ENCODE measurements at regions not wholly inside any gene's neighbourhood (a gene's known extent, or its start where the extent isn't known, plus 50 kb on each side); places are given as distances from the start of the nearest gene placed in this dataset.
"Not testable (repeated sequence)": the region's sequence is repeated elsewhere in the genome, so short reads cannot be mapped to it uniquely, and the experiment has no call there.

GRCh38 chr6:16832043-16832567 lies 70.8 kb upstream of the ATXN1 start:
- no peak overlapping the region for H3K4me3 ChIP-seq (ENCODE audit: low read depth, low read length)
- WGBS: 81% methylated on average over 5 of the region's 5 CpGs
- no peak for DNase-seq (ENCODE audit: extremely low spot score)
- no peak overlapping the region for H3K27ac ChIP-seq (ENCODE audit: low read depth)
- no peaks in the 10 kb centered on the region for H3K36me3 ChIP-seq (ENCODE audit: insufficient read depth)
- H3K4me1 ChIP-seq (ENCODE audit: insufficient read depth): no peaks in the 10 kb centered on the region

GRCh38 chr6:16831136-16831535 lies 69.9 kb upstream of the ATXN1 start:
- Histone ChIP-seq H3K4me1 (ENCODE audit: insufficient read depth) (no peaks in the 10 kb centered on the region), H3K27ac (ENCODE audit: low read depth) (no peak overlapping the region), H3K4me3 (ENCODE audit: low read depth, low read length) (no peak overlapping the region), H3K36me3 (ENCODE audit: insufficient read depth) (no peaks in the 10 kb centered on the region)
- DNase-seq (ENCODE audit: extremely low spot score): no peak
- whole genome bisulfite sequencing: 79% methylated on average over 8 of the region's 8 CpGs

- no peak for DNase-seq (ENCODE audit: extremely low spot score)
- Histone ChIP-seq H3K4me1 (ENCODE audit: insufficient read depth) (no peaks in the 10 kb centered on the region), H3K4me3 (ENCODE audit: low read depth, low read length) (no peak overlapping the region), H3K36me3 (ENCODE audit: insufficient read depth) (no peaks in the 10 kb centered on the region), H3K27ac (ENCODE audit: low read depth) (no peak overlapping the region)
- 92% methylated on average over 2 of the region's 2 CpGs for WGBS
Measured at GRCh38 chr6:16828058-16828457, 66.8 kb upstream of the ATXN1 start.

GRCh38 chr6:16827627-16828026 lies 66.4 kb upstream of the ATXN1 start:
- WGBS: 89% methylated on average over 2 of the region's 2 CpGs
- Histone ChIP-seq H3K4me3 (ENCODE audit: low read depth, low read length) (no peak overlapping the region), H3K4me1 (ENCODE audit: insufficient read depth) (no peaks in the 10 kb centered on the region), H3K36me3 (ENCODE audit: insufficient read depth) (no peaks in the 10 kb centered on the region), H3K27ac (ENCODE audit: low read depth) (no peak overlapping the region)
- DNase-seq (ENCODE audit: extremely low spot score): no peak

GRCh38 chr6:16825784-16826183 lies 64.5 kb upstream of the ATXN1 start:
- WGBS: 93% methylated on average over 6 of the region's 6 CpGs
- no peaks in the 10 kb centered on the region for H3K4me1 ChIP-seq (ENCODE audit: insufficient read depth)
- no peak overlapping the region for H3K4me3 ChIP-seq (ENCODE audit: low read depth, low read length)
- no peak for DNase-seq (ENCODE audit: extremely low spot score)
- no peaks in the 10 kb centered on the region for H3K36me3 ChIP-seq (ENCODE audit: insufficient read depth)
- no peak overlapping the region for H3K27ac ChIP-seq (ENCODE audit: low read depth)

GRCh38 chr6:16824845-16825685 lies 63.8 kb upstream of the ATXN1 start:
- WGBS: 79% methylated on average over 10 of the region's 10 CpGs
- Histone ChIP-seq H3K4me1 (ENCODE audit: insufficient read depth) (no peaks in the 10 kb centered on the region), H3K4me3 (ENCODE audit: low read depth, low read length) (no peak overlapping the region), H3K27ac (ENCODE audit: low read depth) (no peak overlapping the region), H3K36me3 (ENCODE audit: insufficient read depth) (no peaks in the 10 kb centered on the region)
- DNase-seq (ENCODE audit: extremely low spot score): no peak

GRCh38 chr6:16823718-16824352 lies 62.6 kb upstream of the ATXN1 start:
- WGBS: 98% methylated on average over 2 of the region's 2 CpGs
- DNase-seq (ENCODE audit: extremely low spot score): no peak
- Histone ChIP-seq H3K36me3 (ENCODE audit: insufficient read depth) (no peaks in the 10 kb centered on the region), H3K4me1 (ENCODE audit: insufficient read depth) (no peaks in the 10 kb centered on the region), H3K27ac (ENCODE audit: low read depth) (no peak overlapping the region), H3K4me3 (ENCODE audit: low read depth, low read length) (no peak overlapping the region)

GRCh38 chr6:16822975-16823717 lies 61.9 kb upstream of the ATXN1 start:
- Histone ChIP-seq H3K4me3 (ENCODE audit: low read depth, low read length) (no peak overlapping the region), H3K36me3 (ENCODE audit: insufficient read depth) (no peaks in the 10 kb centered on the region), H3K4me1 (ENCODE audit: insufficient read depth) (no peaks in the 10 kb centered on the region), H3K27ac (ENCODE audit: low read depth) (no peak overlapping the region)
- 85% methylated on average over 8 of the region's 8 CpGs for WGBS
- DNase-seq (ENCODE audit: extremely low spot score): no peak

GRCh38 chr6:16822529-16822928 lies 61.3 kb upstream of the ATXN1 start:
- H3K27ac ChIP-seq (ENCODE audit: low read depth): no peak overlapping the region
- 78% methylated on average over 2 of the region's 2 CpGs for WGBS
- H3K4me3 ChIP-seq (ENCODE audit: low read depth, low read length): no peak overlapping the region
- no peaks in the 10 kb centered on the region for H3K4me1 ChIP-seq (ENCODE audit: insufficient read depth)
- H3K36me3 ChIP-seq (ENCODE audit: insufficient read depth): no peaks in the 10 kb centered on the region
- DNase-seq (ENCODE audit: extremely low spot score): no peak

GRCh38 chr6:16821834-16822264 lies 60.6 kb upstream of the ATXN1 start:
- DNase-seq (ENCODE audit: extremely low spot score): no peak
- WGBS: 70% methylated on average over 5 of the region's 5 CpGs

GRCh38 chr6:16820262-16820661 lies 59.0 kb upstream of the ATXN1 start:
- not testable (repeated sequence) for H3K4me1 ChIP-seq (ENCODE audit: insufficient read depth); H3K4me3 ChIP-seq (ENCODE audit: low read depth, low read length); H3K27ac ChIP-seq (ENCODE audit: low read depth); DNase-seq (ENCODE audit: extremely low spot score); H3K36me3 ChIP-seq (ENCODE audit: insufficient read depth)
- WGBS: 88% methylated on average over 3 of the region's 3 CpGs

More at GRCh38 chr6:16821834-16822264, 60.6 kb upstream of the ATXN1 start:
- no peaks in the 10 kb centered on the region for H3K36me3 ChIP-seq (ENCODE audit: insufficient read depth)
- no peaks in the 10 kb centered on the region for H3K4me1 ChIP-seq (ENCODE audit: insufficient read depth)
- H3K27ac ChIP-seq (ENCODE audit: low read depth): no peak overlapping the region
- no peak overlapping the region for H3K4me3 ChIP-seq (ENCODE audit: low read depth, low read length)

GRCh38 chr6:16819752-16820151 lies 58.5 kb upstream of the ATXN1 start:
- Histone ChIP-seq H3K36me3 (ENCODE audit: insufficient read depth) (no peaks in the 10 kb centered on the region), H3K27ac (ENCODE audit: low read depth) (no peak overlapping the region), H3K4me3 (ENCODE audit: low read depth, low read length) (no peak overlapping the region), H3K4me1 (ENCODE audit: insufficient read depth) (no peaks in the 10 kb centered on the region)
- no peak for DNase-seq (ENCODE audit: extremely low spot score)
- 81% methylated on average over 3 of the region's 3 CpGs for WGBS

- WGBS: 83% methylated on average over 5 of the region's 5 CpGs
- Histone ChIP-seq H3K27ac (ENCODE audit: low read depth) (no peak overlapping the region), H3K4me1 (ENCODE audit: insufficient read depth) (no peaks in the 10 kb centered on the region), H3K4me3 (ENCODE audit: low read depth, low read length) (no peak overlapping the region), H3K36me3 (ENCODE audit: insufficient read depth) (no peaks in the 10 kb centered on the region)
- DNase-seq (ENCODE audit: extremely low spot score): no peak
Measured at GRCh38 chr6:16818992-16819626, 57.8 kb upstream of the ATXN1 start.

Data from urinary bladder (tissue), 3 donors.